Hepatic stellate cell (primary cell): ENCODE measurements at regions not wholly inside any gene's neighbourhood (a gene's known extent, or its start where the extent isn't known, plus 50 kb on each side); places are given as distances from the start of the nearest gene placed in this dataset.

Experiments used
- DNase-seq: peaks from one replicate; pipeline ENCODE4 v3.0.0; 2011; ENCODE audit warnings: low spot score

- DNase-seq = peak; percentile 68
Observed at GRCh38 chr2:42954227-42954962, 162.0 kb upstream of the HAAO start.

DNA sequence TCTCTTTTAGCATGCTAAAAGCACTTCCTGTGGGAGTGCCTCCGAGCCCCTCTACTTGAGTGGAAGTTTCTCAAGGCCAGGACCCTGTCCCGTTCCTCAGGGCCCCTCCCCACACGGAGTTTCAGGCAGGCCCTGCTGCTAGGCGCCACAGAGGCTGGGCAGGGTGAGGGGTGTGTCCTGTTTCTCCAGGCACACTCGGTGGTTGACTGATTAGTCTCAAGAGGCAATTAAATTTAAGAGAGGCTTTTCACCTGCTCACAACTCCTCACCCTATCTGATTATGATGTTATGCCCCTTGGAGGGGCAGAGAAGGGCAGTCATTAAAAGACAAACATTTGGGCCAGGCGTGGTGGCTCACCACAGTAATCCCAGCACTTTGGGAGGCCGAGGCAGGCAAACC, 160.8 kb upstream of the HAAO start:
- no peak for DNase-seq

GRCh38 chr2:42951263-42951938, 159.0 kb upstream of the HAAO start:
- peak; percentile 50 for DNase-seq

DNA sequence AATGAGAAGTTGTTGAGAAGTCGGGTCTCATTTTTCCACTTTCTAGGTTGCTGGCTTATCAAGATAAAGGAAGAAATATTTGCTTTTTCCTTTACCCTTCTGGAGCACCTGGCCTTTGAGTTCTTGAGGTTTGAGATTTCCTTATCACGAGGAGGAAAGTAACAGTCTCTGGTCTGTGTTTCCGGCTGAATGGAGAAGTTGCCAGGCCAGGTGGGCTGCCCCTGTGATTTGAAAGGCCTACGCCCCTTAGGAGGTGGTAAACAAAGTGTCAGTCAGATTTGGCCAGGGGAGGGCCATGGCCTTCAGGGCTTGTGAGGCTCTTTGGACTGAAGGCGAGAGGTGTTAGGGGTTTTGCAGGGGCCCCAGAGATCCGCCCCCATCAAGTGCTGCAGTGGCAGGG, 156.7 kb upstream of the HAAO start:
- no peak for DNase-seq

DNA sequence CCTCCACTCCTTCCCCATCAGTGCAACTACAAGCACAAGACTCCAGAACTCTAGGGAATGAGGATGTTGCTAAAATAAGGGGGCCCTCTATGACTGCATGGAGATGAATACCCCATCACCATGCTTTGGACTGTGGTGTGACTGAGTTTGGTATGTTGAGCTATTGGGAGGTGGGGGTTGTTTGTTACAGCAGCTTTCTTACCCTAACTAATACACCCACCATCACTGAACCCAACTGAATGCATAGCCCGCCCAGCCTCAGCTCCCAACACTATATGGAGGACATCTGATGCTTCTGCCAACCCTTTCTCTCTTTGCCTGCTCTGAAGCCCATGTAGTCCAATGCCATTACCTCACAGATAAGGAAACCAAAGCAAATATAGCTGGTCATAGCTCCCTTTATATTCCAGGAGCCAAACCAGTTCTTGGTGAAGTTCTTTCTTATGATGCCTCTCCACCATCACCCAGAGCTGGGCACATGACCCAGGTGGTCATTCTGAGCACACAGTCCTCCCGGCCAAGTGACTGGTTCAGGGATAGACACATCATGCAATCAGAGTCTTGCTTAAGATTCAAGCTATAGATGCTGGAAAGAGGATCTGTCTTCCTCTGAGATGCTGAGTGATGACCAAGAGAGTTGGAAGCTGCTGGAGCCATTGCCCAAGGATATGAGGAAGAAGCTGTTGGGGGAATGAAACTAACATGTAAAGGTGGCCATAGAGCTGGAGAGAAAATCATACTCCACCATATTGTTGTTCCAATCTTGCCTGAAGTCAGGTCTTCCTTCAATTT, 155.6 kb upstream of the HAAO start:
- DNase-seq = no peak

DNA sequence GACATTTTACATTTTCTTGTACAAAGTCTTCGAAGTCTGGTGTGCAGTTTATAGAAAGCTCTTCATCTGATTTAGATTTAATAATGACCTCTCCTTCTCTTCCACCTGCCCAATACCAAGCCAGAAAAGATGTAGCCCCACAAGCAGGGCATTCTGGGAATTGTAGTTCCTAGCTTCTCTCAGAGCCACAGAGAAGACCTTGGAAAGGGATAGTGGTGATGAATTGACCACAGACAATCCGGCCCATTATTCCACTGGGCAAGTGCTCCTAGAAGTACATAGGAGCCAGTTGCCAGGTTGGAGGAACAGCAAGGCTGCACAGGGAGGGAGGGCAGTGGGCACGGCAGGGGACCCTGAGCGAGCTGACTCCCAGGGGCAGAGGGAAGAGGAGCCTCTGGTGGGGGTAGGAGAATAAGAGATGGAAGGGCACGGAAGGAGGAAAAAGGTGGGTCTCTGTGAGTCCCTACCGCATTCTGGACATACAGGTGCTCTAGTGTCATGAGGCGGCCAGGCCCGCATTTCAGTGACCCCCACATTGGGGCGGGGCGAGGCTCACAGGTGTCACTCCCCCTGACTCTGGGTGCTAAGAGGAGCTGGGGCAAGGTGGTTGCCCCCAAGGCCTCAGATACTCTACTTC, 152.5 kb upstream of the HAAO start:
- DNase-seq = peak; percentile 64

DNA sequence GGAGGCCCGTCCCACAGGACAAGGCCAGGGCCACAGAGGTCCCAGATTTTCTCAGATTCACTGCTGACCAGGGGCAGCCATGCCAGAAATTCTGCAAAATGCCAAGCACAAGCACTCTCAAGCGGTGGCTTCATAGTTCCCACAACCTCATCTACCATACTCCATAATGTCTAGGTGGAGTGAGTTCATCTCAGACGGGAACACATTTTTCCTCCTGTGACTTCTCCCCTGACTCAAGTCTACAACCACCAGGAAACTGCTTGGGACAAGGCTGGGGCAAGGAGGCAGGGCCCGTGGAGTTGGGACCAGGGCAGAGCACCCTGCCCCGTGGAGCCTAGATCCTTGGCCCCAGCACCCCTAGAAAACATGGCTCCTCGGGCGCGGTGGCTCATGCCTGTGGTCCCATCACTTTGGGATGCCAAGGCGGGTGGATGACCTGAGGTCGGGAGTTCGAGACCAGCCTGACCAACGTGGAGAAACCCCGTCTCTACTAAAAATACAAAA, 150.7 kb upstream of the HAAO start:
- no peak for DNase-seq

- DNase-seq = no peak
Observed at GRCh38 chr2:42942214-42942989, 150.0 kb upstream of the HAAO start.

DNA sequence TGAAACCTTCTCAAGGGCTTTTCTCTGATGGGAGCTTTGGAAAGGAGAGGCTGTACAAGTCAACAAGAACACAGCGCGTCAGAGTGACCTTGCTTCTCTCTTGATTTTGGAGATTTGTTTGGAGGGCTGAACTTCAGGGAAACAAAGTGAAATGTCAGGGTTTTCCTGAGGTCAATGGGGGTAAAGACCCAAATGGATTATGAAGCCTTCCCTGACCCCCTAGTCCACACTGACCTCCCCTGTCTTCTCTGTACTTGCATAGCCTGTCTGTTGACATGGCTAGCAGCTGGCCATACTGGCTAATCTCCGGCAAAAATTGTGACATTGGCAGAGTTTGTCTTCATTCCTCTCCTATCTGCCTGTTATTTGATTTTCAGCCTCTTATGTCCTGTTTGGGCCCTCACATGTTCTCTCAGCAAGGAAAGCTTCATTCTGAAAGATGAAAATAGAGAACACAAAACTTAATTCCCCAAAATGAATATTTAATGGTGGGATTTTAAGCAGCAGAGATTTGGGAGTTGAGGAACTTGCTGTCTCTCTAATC, 149.3 kb upstream of the HAAO start:
- DNase-seq = no peak

- DNase-seq = no peak
Observed at GRCh38 chr2:42939411-42940206, 147.2 kb upstream of the HAAO start.

- DNase-seq = no peak
Observed at GRCh38 chr2:42938671-42939370, 146.4 kb upstream of the HAAO start.

GRCh38 chr2:42937171-42937875, 144.9 kb upstream of the HAAO start:
- DNase-seq = no peak

- DNase-seq = no peak
Observed at GRCh38 chr2:42935692-42936671, 143.6 kb upstream of the HAAO start.

DNA sequence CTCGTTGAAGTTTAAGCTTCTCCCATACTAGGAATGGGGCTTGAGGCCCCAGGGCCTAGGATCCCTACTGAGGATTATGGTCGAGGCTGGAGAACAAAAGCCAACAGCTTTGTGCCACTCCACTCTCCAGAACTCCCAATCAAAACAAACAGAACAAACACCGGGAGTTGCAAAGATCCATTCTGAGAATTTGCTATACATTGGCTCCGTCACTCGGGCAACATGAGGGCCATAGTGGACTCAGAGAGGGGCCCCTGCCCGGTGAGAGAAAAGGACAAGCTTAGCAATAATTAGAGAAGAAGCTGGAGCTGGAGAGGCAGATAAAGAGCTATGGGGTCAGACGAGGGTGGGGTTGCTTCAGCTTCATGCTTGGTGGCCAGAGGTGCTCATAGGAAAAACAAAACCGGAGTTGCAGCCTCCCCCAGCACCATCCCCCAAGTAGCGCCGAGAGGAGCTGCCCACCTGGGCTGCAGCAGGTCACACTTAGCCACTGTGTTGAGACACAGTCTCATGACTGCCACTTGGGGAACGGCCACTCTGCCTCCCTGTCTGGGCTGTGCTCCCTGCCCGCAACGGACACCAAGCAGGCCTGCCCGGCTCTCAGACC, 142.3 kb upstream of the HAAO start:
- DNase-seq = no peak

GRCh38 chr2:42933824-42934254, 141.5 kb upstream of the HAAO start:
- no peak for DNase-seq

DNA sequence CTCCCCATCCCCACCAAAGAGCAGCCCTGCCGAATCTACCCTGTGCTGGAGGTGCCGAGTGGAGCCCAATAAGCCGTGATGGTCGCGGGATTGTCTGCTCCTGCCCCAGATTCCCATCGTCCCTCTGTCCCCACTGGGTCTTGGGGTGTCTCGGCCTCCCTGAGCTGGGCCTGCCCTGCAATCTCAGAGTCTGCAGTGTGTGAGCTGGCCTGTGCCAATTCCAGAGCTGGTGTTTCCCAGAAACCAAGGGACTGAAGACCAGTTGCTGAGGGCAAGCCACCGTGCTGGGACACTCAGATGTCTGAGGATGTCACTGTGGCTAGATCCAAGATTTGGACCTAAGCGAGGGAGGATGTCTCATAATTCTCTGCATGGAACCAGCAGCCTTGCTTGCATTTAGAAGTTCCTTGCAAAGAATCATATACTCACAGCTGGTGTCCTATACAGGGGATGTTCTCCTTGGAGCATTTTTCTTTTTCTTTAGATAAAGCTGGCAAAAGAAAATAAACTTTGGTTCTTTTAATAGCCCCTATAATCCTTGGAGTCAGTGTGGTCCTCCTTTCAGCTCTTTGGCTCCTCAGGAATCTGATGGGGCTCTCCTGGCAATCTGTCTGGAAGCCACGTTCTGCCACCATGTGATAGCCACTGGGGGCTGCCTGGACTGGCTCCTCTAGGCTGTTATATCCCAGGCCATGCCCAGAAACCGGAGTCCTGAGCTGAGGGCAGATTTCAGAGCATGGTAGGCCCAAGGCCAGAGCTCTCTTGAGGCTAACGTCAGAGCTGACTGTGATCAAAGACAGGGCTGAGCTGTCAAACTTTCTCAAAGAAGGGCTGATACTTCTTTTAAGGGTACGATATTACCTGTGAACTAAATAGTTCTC, 140.1 kb upstream of the HAAO start:
- DNase-seq = no peak
